Keratinocyte (primary cell): ENCODE measurements at regions not wholly inside any gene's neighbourhood (a gene's known extent, or its start where the extent isn't known, plus 50 kb on each side); places are given as distances from the start of the nearest gene placed in this dataset.

Experiments
- CTCF ChIP-seq, 3 experiments: IDR thresholded peaks in 1 of 3; conservative IDR thresholded peaks in 1 of 3; optimal IDR thresholded peaks in 1 of 3; 2 replicates in 2 of 3; 3 replicates in 1 of 3; pipeline versions ENCODE3 to v1.5.1; 2011; ENCODE audit warnings: low read length in 3 of 3, mild to moderate bottlenecking in 3 of 3, moderate library complexity in 2 of 3, control low read depth in 1 of 3, inconsistent platforms in 1 of 3; ENCODE audit not compliant: insufficient read depth in 2 of 3; ENCODE audit errors: extremely low read depth in 1 of 3
- EZH2 ChIP-seq: IDR thresholded peaks from one replicate; pipeline ENCODE4 v1.6.1; 2012; ENCODE audit warnings: inconsistent platforms, mild to moderate bottlenecking, low read length, moderate library complexity

- TF ChIP-seq CTCF (optimal IDR thresholded peaks at IDR 0.05 in 1 of 3, IDR thresholded peaks at IDR 0.05 in 1 of 3, conservative IDR thresholded peaks at IDR 0.05 in 1 of 3; ENCODE audit: extremely low read depth in 1 of 3, insufficient read depth in 2 of 3, low read length in 3 of 3) = no peak
- no peak for TF ChIP-seq EZH2
These were observed 61.2 kb upstream of the NEO1 start for GRCh38 chr15:72991026-72991425.
